Fibroblast of lung (primary cell): ENCODE measurements at regions not wholly inside any gene's neighbourhood (a gene's known extent, or its start where the extent isn't known, plus 50 kb on each side); places are given as distances from the start of the nearest gene placed in this dataset.

Experiments
- CTCF ChIP-seq, 2 donors: IDR thresholded peaks in 1 of 2; conservative IDR thresholded peaks in 1 of 2; 1 replicate in 1 of 2; 2 replicates in 1 of 2; pipeline ENCODE4 v1.5.1; 2011 to 2012; ENCODE audit warnings: low read length in 2 of 2, control low read depth in 1 of 2, inconsistent platforms in 1 of 2, low read depth in 1 of 2, mild to moderate bottlenecking in 1 of 2
- EZH2 ChIP-seq: IDR thresholded peaks from 2 replicates; pipeline ENCODE4 v1.5.1; 2012; ENCODE audit warnings: low read length, control low read depth, mild to moderate bottlenecking; ENCODE audit errors: missing control alignments

- TF ChIP-seq CTCF (conservative IDR thresholded peaks at IDR 0.05 in 1 of 2, IDR thresholded peaks at IDR 0.05 in 1 of 2; ENCODE audit: low read depth in 1 of 2, low read length in 2 of 2) (no peak), EZH2 (no peak)
These were observed 364.1 kb upstream of the KITLG start for GRCh38 chr12:88944397-88944796.
